ENCODE measurements at regions not wholly inside any gene's neighbourhood (a gene's known extent, or its start where the extent isn't known, plus 50 kb on each side); places are given as distances from the start of the nearest gene placed in this dataset.

DNA sequence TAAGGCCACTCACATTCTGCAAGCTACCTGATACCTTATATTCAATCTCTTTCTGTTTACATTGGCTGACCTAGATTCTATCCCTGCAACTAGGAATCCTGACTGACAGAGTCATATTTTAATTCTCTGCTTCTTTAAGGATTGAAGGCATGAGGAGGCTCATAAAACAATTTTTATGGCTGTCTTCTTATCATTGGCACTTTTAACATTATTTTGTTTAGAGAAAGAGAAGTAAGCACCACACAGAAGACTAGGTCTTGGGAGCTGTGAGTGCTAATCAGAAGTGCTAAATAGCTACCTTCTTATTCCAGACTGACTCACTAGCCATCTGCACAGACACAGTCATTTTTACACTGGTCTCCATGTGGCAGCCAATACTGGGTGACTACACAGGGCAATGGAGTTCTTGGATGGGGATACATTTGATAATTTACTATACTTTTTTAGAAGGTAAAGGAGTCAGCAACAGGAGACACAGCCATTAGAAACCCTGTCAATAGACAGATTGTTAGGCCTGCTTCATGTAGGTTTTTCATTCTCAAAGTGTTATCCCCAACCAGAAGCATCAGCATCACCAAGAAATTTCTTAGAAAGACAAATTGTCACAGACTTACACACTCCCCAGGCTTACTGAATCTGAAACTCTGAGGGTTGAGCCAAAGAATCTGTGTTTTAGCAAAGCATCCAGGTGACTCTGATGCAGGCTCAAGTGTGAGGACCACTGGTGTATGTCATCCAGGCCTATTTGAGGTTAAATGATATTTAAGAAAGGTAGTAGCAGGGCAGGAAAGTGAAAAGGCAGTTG lies 214.1 kb downstream of the DUSP6 start:
- no peak for DNase-seq
- in situ Hi-C loops (cut with MboI; ENCODE audit: low pct_unique_long_range_greater_than_20kb, low sequenced_read_pairs): no loop called here

DNA sequence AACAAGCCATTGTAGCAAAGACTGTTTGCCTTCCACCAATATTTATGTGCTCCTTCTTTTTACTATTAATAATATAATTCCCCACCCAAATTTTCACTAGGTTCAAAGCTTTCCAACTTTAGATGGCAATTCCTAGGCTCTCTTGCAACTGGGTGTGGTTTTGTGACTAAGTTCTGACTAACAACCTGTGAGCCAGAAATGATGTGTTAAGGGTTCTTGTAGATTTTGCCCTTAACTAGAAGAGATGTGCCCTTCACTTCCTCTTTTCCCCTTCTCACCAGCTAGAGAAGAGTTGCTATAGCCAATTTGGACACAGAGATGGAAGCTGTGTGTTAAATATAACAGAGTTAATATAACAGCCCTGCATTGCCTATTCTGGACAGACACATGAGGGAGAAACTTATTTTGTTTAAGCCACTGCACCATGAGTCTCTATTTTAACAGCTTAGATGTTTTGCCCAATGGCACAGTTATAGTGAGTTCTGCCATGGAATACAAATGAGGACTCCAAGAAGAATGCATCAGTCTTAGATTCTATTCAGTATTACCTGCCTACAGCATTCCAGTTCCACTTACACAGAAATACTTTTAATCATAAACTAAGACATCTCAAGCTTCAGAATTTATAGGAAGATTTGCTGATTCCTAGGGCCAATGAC lies 216.2 kb downstream of the DUSP6 start:
- DNase-seq: peak; percentile 48

DNA sequence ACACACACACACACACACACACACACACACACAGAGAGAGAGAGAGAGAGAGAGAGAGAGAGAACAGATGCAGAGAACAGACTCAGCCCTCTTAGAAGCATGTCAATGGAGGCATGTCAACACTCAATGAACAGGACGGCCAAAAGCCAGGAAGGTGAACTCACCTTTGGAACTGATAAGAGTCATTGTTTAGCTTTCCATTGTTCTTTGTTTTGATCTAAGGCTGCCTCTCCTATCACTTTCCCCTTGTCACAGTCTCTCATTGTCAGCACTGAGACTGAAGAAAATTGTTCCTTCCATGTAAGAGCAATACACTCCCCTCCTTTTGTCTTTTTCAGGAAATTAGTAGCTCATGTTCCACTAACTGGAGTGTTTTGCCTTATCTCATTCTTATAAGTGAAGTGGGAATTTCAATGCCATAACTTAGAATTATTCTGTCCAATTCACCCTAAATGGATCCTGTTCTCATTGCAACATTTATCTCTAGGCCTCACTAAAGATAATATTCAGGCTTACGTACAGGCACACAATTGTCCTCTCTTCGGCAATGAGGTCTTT lies 218.0 kb downstream of the DUSP6 start:
- DNase-seq: no peak

More for the DNA sequence above, 216.2 kb downstream of the DUSP6 start:
- in situ Hi-C loops (cut with MboI; ENCODE audit: low pct_unique_long_range_greater_than_20kb, low sequenced_read_pairs): no loop called here

DNA sequence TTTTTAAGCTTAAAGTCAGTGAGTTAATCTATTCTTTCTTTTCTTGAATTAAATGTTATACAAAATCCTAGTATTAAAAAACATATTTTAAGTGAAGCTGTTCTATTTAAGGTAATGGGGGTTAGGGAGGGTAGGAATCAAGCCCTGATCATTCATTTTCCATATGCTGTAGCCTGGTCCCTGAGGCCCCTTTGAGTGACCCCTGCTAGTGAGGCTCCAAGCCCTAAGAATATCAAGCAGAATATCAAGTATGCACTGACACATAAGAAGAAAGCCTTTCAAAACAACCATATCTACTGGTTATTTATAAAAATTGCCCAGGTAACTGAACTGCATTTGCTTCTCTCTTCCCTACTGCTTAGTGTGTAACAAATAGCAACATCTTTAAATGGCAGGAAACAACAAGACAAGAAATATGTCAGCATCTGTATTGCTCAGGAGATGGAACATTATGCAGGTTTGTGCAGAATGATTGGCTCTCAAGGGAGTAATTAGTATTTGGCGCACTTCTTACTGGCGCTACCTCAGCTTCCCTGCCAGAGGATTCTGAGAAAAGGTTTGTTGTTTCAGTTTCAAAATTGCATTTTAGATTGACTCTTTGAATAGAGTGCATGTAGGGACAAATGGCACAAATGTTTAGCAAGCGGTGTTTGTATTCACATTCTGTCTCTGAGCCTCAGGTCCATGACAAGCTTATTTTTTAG lies 223.0 kb downstream of the DUSP6 start:
- in situ Hi-C loops (cut with MboI; ENCODE audit: low pct_unique_long_range_greater_than_20kb, low sequenced_read_pairs): no loop called here
- DNase-seq: no peak

More for the DNA sequence above, 218.0 kb downstream of the DUSP6 start:
- in situ Hi-C loops (cut with MboI; ENCODE audit: low pct_unique_long_range_greater_than_20kb, low sequenced_read_pairs): no loop called here

DNA sequence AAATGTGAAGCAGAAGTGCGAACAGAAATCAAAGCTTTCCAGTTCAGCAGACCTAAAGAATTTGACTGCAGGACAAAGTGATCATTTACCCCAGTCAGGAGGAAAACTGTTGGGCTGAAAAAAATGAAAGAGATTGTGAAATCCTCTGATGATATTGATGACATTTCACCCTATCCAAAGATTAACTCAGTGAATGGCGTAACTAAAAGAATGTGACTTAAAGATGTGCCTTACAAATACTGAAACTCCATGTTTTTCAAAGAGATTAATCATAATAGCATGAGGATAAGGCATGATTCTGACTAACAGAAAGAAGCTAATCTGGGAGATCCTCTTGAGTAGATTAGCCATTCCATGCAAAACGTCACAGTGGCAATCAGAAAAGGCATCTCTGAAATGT lies 225.6 kb downstream of the DUSP6 start:
- DNase-seq: no peak
- in situ Hi-C loops (cut with MboI; ENCODE audit: low pct_unique_long_range_greater_than_20kb, low sequenced_read_pairs): no loop called here

DNA sequence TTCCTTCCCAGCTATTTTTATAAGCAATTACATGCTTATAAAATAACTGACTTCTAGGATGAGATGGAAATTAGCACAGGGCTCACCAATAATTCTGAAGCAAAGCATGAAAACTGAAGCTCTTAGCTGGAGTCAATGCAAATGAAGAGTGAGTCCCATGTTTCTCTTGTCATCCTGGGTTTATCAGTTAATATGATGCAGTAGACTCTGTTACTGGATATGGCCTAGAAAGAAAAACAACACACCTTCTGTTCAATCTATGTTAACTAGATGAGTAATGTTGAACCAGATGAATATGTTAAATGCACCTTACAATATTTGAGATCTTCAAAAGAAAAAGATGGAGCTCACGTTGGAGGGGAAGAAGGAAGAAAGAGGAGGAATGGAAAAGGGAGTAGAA lies 229.4 kb downstream of the DUSP6 start:
- in situ Hi-C loops (cut with MboI; ENCODE audit: low pct_unique_long_range_greater_than_20kb, low sequenced_read_pairs): no loop called here

DNA sequence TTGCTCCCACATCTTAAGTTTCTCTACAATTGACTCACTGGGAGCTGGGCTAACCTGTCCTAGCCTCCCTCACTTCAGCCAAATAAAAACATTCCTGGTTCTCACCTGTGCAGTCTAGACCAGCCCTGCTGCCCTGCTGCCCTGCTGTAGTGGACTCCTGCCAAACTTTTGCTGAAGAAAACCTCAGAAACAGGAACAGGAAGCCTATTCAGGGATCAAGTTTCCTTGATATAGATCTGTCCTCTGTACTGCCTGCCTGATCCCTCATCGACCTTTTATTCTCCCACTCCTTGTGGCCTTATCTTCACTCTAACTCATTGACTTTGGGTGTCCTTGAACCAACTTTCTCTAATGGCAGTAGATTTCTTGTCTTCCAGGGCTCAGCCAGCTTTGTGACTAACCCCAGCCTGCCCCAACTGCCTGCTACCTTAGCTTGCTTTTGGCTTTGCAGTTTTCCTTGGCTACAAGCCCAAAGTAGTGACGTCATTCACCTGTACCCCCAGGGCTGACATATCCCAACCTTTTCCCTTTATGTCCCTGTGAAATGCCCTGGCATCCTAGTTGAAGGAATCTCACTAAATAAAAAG lies 234.8 kb downstream of the DUSP6 start:
- DNase-seq: peak; percentile 73
- in situ Hi-C loops (cut with MboI; ENCODE audit: low pct_unique_long_range_greater_than_20kb, low sequenced_read_pairs): no loop called here

More for the DNA sequence above, 229.4 kb downstream of the DUSP6 start:
- no peak for DNase-seq

DNA sequence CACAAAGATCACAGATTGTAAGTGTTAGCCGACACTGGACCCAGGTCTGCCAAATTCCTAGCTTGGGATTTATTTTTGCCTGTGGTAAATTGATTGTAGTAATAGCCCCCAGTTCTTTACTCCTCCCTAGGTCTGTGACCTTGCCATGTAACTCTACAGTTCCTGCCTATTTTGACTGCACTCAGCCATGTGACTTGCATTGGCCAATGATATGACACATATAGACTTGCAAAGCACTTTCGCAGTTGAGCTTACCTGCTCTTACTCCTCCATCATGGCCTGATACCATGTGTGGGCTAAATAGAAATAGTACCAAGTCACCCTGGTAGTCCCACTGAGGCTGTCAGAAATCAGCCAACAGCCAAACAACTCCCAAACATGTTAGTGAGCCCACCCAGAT lies 240.3 kb downstream of the DUSP6 start:
- no peak for DNase-seq
- in situ Hi-C loops (cut with MboI; ENCODE audit: low pct_unique_long_range_greater_than_20kb, low sequenced_read_pairs): no loop called here

DNA sequence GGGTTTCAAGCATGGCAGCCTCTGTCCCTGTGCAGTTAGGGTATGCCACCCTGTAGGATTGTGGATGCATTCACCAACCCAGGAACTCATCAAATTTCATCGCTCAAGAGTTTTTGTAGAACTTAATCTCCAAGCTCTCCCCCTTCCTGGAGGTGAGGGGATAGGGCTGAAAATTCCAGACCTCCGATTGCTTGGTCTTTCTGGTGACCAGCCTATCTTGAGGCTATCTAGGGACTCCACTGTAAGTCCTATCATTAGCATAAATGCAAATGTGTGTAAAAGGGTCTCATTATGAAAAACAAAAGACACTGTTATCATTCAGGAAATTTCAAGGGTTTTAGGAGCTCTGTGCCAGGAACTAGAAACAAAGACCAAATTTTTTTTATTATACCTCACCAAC lies 244.0 kb downstream of the DUSP6 start:
- in situ Hi-C loops (cut with MboI; ENCODE audit: low pct_unique_long_range_greater_than_20kb, low sequenced_read_pairs): no loop called here
- no peak for DNase-seq

DNA sequence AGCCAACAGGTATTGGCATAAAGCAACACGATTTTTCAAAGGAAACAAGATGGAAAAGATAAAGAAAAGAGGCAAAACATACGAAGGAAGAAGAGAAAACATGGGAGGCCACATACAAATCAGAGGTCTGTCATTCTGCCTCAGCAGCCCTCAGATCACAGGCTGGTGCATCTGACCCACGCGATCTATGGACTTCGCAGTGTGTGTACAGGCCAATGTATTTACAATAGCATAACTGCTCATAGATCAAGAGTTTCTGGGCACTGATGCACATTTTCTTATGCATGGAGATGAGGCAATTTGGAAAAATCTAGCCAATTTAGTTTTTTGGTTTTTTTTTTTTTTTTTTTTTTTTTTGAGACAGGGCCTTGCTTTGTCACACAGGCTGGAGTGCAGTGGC lies 245.4 kb downstream of the DUSP6 start:
- in situ Hi-C loops (cut with MboI; ENCODE audit: low pct_unique_long_range_greater_than_20kb, low sequenced_read_pairs): no loop called here
- no peak for DNase-seq

DNA sequence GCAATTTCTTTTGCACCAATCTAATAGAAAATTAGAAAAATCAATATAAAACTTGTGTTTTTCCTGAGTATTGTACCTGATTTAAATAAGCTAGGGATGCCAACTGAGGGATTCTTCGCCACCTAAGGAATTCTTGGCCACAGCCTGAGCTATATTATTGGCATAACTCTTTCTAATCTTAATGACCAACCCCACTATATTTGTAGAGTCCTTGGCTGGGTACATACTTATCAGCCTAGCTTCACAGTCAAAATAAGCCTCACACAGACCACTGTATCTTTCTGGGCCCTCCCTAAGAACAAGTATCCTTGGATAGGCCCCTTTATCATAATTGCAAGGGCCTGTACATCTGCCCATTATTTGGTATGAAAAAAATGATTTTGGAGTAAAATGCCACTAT lies 247.1 kb downstream of the DUSP6 start:
- in situ Hi-C loops (cut with MboI; ENCODE audit: low pct_unique_long_range_greater_than_20kb, low sequenced_read_pairs): no loop called here
- DNase-seq: no peak

DNA sequence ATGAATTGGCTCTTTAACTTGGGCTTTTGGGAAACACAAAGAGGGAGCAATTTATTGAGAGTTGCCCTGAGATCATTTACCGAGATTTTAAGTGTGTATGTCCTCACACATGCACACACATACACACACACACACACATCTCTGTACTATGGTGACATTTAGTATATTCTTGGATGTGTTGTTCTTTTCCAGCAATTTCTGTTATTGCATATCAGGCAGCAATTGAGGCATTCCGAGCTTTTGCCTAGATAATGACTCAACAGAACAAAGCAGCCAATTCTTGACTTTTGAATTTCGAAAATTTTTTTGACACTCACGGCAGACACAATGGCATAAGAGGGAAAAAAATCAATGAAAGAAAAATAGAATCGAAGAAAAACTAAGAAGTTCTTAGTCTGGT lies 248.5 kb downstream of the DUSP6 start:
- in situ Hi-C loops (cut with MboI; ENCODE audit: low pct_unique_long_range_greater_than_20kb, low sequenced_read_pairs): no loop called here
- DNase-seq: no peak

DNA sequence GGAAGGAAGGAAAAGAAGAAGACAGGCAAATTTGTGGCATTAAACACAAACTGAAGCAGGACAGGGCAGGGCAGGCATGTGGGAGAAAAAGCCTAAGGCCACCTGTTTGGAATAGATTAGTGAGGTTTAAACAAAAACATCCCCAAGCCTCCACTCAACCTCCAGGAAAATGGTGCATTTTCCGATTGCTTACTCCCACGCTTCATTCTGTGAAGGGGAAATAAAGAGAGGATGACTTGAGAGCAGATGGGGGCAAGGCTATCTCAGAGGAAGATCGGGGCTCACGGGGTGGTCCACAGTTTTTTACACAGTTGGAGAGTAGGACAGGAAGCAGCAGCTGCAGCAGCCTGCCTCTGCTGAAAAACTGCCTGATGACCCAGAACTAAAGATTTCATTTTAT lies 250.9 kb downstream of the DUSP6 start:
- in situ Hi-C loops (cut with MboI; ENCODE audit: low pct_unique_long_range_greater_than_20kb, low sequenced_read_pairs): no loop called here

DNA sequence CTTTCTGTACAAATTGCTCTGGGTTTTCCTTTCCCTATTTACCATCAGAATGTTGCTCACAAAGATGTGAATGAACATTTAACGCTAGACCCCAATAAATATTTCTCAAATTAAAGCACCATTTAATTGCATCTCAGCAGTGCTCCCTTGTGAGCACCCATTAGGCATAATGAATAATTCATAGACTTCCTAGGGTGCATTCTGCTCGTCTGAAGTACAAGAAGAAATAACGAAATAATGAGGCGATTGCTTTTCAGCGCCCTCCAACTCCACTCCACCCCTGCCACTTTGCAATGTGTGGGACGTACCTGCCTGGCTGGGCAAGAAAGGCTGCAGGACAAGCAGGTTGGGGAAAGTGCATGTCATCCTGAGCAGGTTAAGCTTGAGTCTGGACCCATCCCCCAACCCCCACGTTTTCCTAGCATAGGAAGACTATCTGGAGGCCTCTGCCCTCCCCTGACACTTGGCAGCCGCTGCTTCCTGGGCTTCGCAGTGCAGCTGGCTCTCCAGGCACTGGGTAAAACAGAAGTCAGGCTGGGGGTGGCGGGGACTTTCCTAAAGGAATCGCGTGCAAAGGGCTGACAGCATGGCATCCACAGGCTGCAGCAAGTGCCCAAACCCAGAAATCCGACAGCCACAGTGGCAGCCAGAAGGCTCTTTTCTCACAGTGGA lies 253.7 kb downstream of the DUSP6 start:
- no peak for DNase-seq
- in situ Hi-C loops (cut with MboI; ENCODE audit: low pct_unique_long_range_greater_than_20kb, low sequenced_read_pairs): no loop called here

More for the DNA sequence above, 250.9 kb downstream of the DUSP6 start:
- peak; percentile 16 for DNase-seq

DNA sequence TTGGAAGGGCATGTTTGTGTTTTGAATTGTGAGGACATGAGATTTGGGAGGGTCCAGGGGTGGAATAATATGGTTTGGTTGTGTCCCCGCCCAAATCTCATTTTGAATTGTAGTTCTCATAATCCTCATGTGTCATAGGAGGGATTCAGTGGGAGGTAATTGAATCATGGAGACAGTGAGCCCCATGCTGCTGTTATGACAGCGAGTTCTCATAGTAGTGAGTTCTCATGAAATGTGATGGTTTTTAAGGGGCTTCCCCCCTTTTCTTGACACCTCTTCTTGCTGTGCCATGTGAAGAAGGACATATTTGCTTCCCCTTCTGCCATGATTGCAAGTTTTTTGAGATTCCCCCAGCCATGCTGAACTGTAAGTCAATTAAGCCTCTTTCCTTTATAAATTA lies 260.0 kb downstream of the DUSP6 start:
- in situ Hi-C loops (cut with MboI; ENCODE audit: low pct_unique_long_range_greater_than_20kb, low sequenced_read_pairs): no loop called here
- no peak for DNase-seq

DNA sequence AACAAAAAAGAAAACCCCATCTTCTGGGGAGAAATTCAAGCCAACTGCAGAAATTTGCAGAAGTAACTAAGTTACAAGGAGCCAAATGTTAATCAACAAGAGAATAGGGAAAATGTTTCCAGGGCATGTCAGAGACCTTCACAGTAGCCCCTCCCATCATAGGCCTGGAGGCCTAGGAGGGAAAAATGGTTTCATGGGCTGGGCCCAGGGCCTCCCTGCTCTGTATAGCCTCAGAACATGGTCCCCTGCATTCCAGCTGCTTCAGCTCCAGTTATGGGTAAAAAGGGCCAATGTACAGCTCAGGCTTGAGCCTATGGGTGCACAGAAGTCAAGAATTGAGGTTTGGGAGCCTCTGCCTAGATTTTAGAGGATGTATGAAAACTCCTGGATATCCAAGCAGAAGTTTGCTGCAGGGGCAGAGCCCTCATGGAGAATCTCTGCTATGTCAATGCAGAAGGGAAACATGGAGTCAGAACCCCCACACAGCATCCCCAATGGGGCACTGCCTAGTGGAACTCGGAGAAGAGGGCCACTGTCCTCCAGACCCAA lies 260.9 kb downstream of the DUSP6 start:
- in situ Hi-C loops (cut with MboI; ENCODE audit: low pct_unique_long_range_greater_than_20kb, low sequenced_read_pairs): no loop called here
- no peak for DNase-seq

DNA sequence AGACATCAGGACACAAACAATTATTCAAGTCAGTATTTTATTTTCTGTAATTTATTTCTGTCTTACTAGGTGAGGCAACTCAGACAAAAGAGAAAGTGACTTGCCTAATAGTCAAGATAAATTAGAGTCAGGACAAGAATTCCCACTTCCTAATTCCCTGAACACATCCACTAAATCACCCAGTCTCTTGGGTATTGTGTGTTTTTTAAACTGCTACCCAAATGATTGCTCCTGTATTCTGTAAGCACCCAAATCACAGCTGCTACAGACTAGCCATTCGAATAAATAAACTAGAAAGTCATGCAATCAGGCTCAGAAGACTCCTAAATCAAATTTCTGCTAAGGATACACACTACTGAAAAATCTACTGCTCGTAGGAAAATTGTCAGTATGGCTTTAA lies 263.0 kb downstream of the DUSP6 start:
- no peak for DNase-seq
- in situ Hi-C loops (cut with MboI; ENCODE audit: low pct_unique_long_range_greater_than_20kb, low sequenced_read_pairs): no loop called here

DNA sequence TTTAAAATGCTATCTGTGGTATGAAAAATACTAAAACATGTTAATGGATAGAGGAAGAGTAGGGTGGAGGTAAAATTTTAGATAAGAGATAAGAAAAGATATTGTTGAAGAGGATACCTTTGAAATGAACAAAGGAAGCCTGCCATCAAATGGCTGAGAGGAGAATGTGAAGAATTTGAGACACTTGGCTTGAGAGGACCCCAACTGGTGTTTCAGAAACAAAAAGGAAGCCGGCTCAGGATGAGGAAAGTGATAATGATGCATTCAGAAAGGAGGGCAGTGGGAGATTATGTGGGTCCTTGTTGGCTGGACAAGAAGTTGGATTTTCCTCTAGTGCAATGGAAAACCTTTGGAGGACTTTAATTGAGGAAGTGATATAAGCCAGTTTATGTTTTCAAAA lies 264.4 kb downstream of the DUSP6 start:
- in situ Hi-C loops (cut with MboI; ENCODE audit: low pct_unique_long_range_greater_than_20kb, low sequenced_read_pairs): no loop called here

More for the DNA sequence above, 264.4 kb downstream of the DUSP6 start:
- DNase-seq: no peak
